Transverse colon (tissue), 4 donors: ENCODE measurements at regions not wholly inside any gene's neighbourhood (a gene's known extent, or its start where the extent isn't known, plus 50 kb on each side); places are given as distances from the start of the nearest gene placed in this dataset.

Experiments used
- DNase-seq: peaks from one replicate; pipeline ENCODE4 v3.0.0-alpha.2; 2019
- H3K27ac ChIP-seq, 4 donors: fragments of 200-600 bp; sonication (generic); 2 replicates each; pipeline ENCODE4 v1.5.1; 2016 to 2018; ENCODE audit warnings: inconsistent platforms in 4 of 4
- H3K27me3 ChIP-seq: fragments of 200-600 bp; sonication (generic); 2 replicates; pipeline ENCODE4 v1.5.1; 2017; ENCODE audit warnings: inconsistent platforms
- H3K36me3 ChIP-seq, 4 donors: fragments of 200-600 bp; sonication (generic); 2 replicates each; pipeline ENCODE4 v1.5.1; 2017 to 2019; ENCODE audit warnings: inconsistent platforms in 4 of 4
- H3K4me1 ChIP-seq, 4 donors: fragments of 200-600 bp; sonication (generic); 2 replicates each; pipeline ENCODE4 v1.5.1; 2017 to 2020; ENCODE audit warnings: inconsistent platforms in 4 of 4
- H3K4me3 ChIP-seq, 4 donors: fragments of 200-600 bp; sonication (generic); 1 replicate in 1 of 4; 2 replicates in 3 of 4; pipeline versions ENCODE4 v1.5.1 to v1.6.1; 2017 to 2019; ENCODE audit warnings: inconsistent platforms in 4 of 4
- H3K9me3 ChIP-seq, 2 donors: fragments of 200-600 bp; sonication (generic); 2 replicates each; pipeline ENCODE4 v1.5.1; 2017 to 2019; ENCODE audit warnings: inconsistent platforms in 2 of 2
- CTCF ChIP-seq, 5 experiments: fragments of 200-600 bp in 3 of 5; fragments of 450-650 bp in 2 of 5; sonication (generic) in 3 of 5; IDR thresholded peaks; 1 replicate in 2 of 5; 2 replicates in 3 of 5; pipeline ENCODE4 v1.5.1; 2016 to 2017; ENCODE audit warnings: antibody characterized with exemption in 5 of 5, inconsistent platforms in 3 of 5, mild to moderate bottlenecking in 2 of 5, moderate library complexity in 1 of 5
- EP300 ChIP-seq: sonication (generic); formaldehyde crosslinking; IDR thresholded peaks from one replicate; pipeline ENCODE4 v1.6.1; 2017; ENCODE audit warnings: antibody characterized with exemption, low read depth
- POLR2A ChIP-seq: fragments of 450-650 bp; IDR thresholded peaks from one replicate; pipeline ENCODE4 v1.6.1; 2016; ENCODE audit warnings: antibody characterized with exemption, mild to moderate bottlenecking, moderate library complexity
- POLR2AphosphoS5 ChIP-seq, 3 donors: sonication (generic); formaldehyde crosslinking; IDR thresholded peaks; one replicate each; pipeline ENCODE4 v1.6.1; 2016; ENCODE audit warnings: antibody characterized with exemption in 3 of 3
- WGBS, 2 donors: methylation state at CpG; one replicate each; pipeline ENCODE4 v1.1.5; 2018; ENCODE audit warnings: low coverage in 1 of 2; 5-methylcytosine and 5-hydroxymethylcytosine counted together
- in situ Hi-C, 4 donors: fragments of 200-750 bp; cut with MboI; loops; one replicate each; pipeline versions ENCODE4 v1.15.0 to v1.15.1; 2017; ENCODE audit warnings: low sequenced_read_pairs in 3 of 4, low pct_ligation_motif_present in 1 of 4, low pct_unique_long_range_greater_than_20kb in 1 of 4
- intact Hi-C: fragments of 100-400 bp; cut with DNase I; formaldehyde crosslinking; loops from one replicate; pipeline ENCODE4 v1.15.1; 2023; ENCODE audit warnings: low total_unique reads

DNA sequence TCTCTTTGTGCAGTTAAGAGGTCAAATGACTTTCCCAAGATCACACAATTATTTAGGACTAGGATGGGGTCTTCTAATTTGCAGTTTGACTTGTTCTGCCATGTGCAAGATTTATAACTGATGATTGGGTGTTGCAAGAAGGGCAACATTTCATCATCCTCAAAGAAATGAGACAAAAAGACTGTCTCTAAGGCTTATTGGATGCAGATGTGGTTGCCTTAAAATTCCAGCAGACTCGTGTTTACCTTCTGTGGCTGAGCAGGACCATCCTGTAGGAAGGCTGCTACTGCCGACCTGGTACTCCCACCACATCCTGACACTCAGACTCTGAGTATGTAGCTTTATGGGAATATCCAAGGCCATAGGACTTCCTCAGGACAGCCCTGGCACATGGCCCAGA, 99.9 kb upstream of the SGIP1 start:
- Histone ChIP-seq H3K4me3 (no peak overlapping the region), H3K9me3 (peaks cover 10 to 16% of the 10 kb centered on the region in 2 donors), H3K27me3 (no peaks in the 10 kb centered on the region), H3K4me1 (peaks cover 0 to 3% (median 0%) of the 10 kb centered on the region in 4 donors), H3K36me3 (no peaks in the 10 kb centered on the region), H3K27ac (no peak overlapping the region)
- in situ Hi-C loops (loop anchor here in 1 of 4 donors (10.0 kb wide), 1 partner anchor 179 kb away; no protein-coding TSS in a partner anchor), intact Hi-C loops (loop anchor here (5.0 kb wide), 1 partner anchor 42 kb away; no protein-coding TSS in a partner anchor)
- TF ChIP-seq CTCF (IDR thresholded peaks at IDR 0.05) (no peak), EP300 (no peak), POLR2AphosphoS5 (IDR thresholded peaks at IDR 0.05) (no peak), POLR2A (no peak)
- 57 to 81% methylated on average over 1 to 2 of the region's 2 CpGs for WGBS, 2 donors
- no peak for DNase-seq

- Histone ChIP-seq H3K4me3 (no peak overlapping the region), H3K27me3 (no peaks in the 10 kb centered on the region), H3K27ac (no peak overlapping the region), H3K4me1 (peaks cover 0 to 9% (median 0%) of the 10 kb centered on the region in 4 donors), H3K9me3 (peaks cover 2 to 6% of the 10 kb centered on the region in 2 donors), H3K36me3 (no peaks in the 10 kb centered on the region)
- intact Hi-C loops: no loop called here
- TF ChIP-seq CTCF (IDR thresholded peaks at IDR 0.05) (no peak), EP300 (no peak), POLR2AphosphoS5 (IDR thresholded peaks at IDR 0.05) (no peak), POLR2A (no peak)
- in situ Hi-C loops: loop anchor here in 1 of 4 donors (10.0 kb wide), 1 partner anchor 181 kb away; no protein-coding TSS in a partner anchor
- no peak for DNase-seq
- WGBS, 2 donors: 80 to 90% methylated on average over 1 of the region's 1 CpG
Measured at GRCh38 chr1:66435541-66435940, 98.4 kb upstream of the SGIP1 start.

DNA sequence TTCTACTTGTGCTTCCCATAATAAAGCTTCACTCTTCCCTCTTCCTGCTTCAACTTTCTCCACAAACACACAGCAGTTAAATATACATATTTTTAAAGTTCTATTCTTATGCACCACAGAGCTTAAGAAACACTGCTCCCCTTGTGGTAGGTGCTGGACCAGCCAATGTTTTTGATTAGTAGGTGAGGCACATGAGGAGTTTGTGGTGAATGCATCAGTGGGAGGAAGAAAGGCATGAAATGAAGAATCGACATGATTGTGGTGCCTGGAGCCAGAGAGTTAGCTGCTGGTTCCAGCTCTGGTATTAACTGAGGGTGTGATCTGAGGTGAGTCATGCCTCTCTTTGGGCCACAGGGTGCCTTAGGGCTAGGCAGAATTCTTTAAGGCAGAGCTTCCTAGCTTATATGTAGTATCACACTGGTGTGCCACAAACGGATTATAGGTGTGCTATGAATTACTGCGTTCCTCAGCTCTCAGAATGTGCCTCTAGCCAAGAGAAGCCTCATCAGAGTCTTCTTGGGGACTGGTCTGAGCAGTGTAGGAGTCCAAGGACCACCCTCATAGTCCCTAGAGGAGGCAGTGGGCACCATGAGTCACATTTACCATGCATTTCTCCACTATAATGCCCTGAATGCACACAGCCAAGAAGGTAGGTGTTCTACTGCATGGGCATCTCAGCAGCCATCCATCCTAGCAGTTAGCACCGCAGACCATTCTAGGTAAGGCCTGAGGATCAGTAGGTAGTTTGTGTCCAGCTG, 97.4 kb upstream of the SGIP1 start:
- peaks cover 0 to 9% (median 0%) of the 10 kb centered on the region in 4 donors for H3K4me1 ChIP-seq
- DNase-seq: no peak
- in situ Hi-C loops: loop anchor here in 1 of 4 donors (10.0 kb wide), 1 partner anchor 182 kb away; no protein-coding TSS in a partner anchor
- H3K9me3 ChIP-seq: no peaks in the 10 kb centered on the region
- WGBS, 2 donors: 57 to 79% methylated on average over 2 to 4 of the region's 4 CpGs
- H3K36me3 ChIP-seq: no peaks in the 10 kb centered on the region
- intact Hi-C loops: no loop called here
- H3K27me3 ChIP-seq: no peaks in the 10 kb centered on the region
- H3K4me3 ChIP-seq: no peak overlapping the region
- no peak overlapping the region for H3K27ac ChIP-seq
- no peak for TF ChIP-seq EP300
- TF ChIP-seq POLR2AphosphoS5 (IDR thresholded peaks at IDR 0.05): no peak
- peak in 1 of 5 experiments; percentile 8 for TF ChIP-seq CTCF (IDR thresholded peaks at IDR 0.05)

GRCh38 chr1:66437136-66437401, 96.9 kb upstream of the SGIP1 start:
- Histone ChIP-seq H3K9me3 (no peaks in the 10 kb centered on the region), H3K27me3 (no peaks in the 10 kb centered on the region), H3K36me3 (no peaks in the 10 kb centered on the region), H3K4me1 (peaks cover 0 to 9% (median 0%) of the 10 kb centered on the region in 4 donors), H3K4me3 (no peak overlapping the region), H3K27ac (no peak overlapping the region)
- 76 to 82% methylated on average over 2 of the region's 2 CpGs for WGBS, 2 donors
- in situ Hi-C loops (loop anchor here in 1 of 4 donors (10.0 kb wide), 1 partner anchor 182 kb away; no protein-coding TSS in a partner anchor), intact Hi-C loops (no loop called here)
- no peak for DNase-seq
- no peak for TF ChIP-seq EP300
